Femur (tissue), 1 donor: ENCODE measurements at regions not wholly inside any gene's neighbourhood (a gene's known extent, or its start where the extent isn't known, plus 50 kb on each side); places are given as distances from the start of the nearest gene placed in this dataset.

ENCODE experiments used
- DNase-seq: peaks from one replicate; pipeline ENCODE4 v3.0.0-alpha.2; 2017

- DNase-seq = no peak
Measured at GRCh38 chr14:84152452-84152851, 1377.5 kb upstream of the FLRT2 start.

GRCh38 chr14:84162633-84163032, 1367.3 kb upstream of the FLRT2 start:
- no peak for DNase-seq

DNA sequence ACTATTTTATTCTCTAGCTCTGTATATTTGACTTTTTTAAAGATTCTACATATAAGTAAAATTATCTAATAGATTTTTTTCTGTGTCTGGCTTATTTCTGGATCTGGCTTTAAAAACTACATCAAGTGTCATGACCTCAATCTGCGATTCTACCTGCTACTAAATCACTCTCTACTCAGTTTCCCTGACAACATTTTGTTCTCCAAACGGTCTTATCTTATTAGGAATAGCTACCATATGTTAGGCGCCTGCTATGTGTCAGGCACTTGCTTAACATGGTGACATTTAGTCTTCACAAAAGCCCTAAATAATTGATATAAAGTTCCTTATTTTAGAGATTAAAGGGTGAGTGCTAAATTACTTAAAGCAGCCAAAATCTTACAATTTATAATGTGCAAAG, 1362.9 kb upstream of the FLRT2 start:
- DNase-seq = no peak

GRCh38 chr14:84180336-84180735, 1349.6 kb upstream of the FLRT2 start:
- no peak for DNase-seq

DNA sequence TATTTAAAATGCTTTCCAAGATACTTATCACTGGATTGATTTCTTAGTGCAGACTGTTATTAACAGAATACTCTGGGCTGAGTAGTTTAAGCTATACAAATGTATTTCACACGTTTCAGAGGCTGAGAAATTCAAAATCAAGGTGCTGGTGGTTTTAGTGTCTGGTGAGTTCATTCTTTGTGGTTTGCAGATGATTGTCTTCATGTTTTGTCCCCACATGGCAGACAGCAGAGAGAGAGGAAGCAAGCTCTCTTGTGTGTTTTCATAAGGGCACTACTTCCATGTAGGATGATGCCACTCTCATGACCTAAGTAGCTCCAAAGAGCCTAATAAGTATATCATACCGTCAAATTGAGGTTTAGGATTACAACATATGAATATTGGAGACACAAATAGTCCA, 1348.9 kb upstream of the FLRT2 start:
- DNase-seq = no peak

GRCh38 chr14:84195514-84195913, 1334.4 kb upstream of the FLRT2 start:
- DNase-seq = no peak

- DNase-seq = no peak
Measured at GRCh38 chr14:84197704-84198103, 1332.2 kb upstream of the FLRT2 start.

- DNase-seq = no peak
Measured at GRCh38 chr14:84202486-84202885, 1327.5 kb upstream of the FLRT2 start.

GRCh38 chr14:84203896-84204295, 1326.0 kb upstream of the FLRT2 start:
- DNase-seq = no peak

DNA sequence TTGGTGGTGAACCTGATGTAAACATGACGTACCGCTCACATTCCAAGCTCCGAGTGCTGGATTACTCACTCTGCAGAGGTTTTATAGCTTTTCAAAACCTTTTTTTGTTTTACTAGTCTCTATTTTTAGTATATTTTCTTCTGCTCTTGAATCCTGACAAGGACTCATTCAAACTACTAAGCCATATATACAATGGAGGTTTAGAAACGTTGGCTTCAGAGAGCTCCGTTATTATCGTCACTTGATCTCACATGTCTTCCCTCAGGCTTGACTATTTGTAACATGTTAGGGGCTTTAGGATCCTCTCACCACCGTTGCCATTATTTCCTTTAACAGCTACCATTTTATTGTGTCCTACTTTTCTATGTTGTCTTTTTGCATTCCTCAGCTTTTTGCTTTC, 1321.5 kb upstream of the FLRT2 start:
- DNase-seq = no peak

DNA sequence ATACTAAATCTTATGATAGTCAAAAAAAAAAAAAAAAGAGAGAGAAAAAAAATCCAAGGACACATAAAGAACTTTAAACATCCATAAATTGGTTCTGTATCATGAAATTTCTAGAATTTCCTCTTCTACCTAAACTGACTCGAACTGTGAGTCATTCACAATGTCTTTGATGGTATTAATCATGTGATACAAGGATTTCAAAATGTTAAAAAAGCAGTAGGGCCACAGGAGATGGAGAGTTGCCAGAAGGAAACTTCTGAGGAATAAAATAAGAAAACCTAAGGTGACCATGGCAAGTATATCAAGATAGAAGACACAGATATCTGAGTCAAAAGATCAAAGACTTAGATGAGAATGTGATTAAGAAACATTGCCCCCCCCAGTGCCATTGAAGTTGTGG, 1320.9 kb upstream of the FLRT2 start:
- DNase-seq = no peak

GRCh38 chr14:84217066-84217465, 1312.9 kb upstream of the FLRT2 start:
- DNase-seq = no peak

- peak; percentile 44 for DNase-seq
Measured at GRCh38 chr14:84225268-84225667, 1304.7 kb upstream of the FLRT2 start.

- no peak for DNase-seq
Measured at GRCh38 chr14:84228702-84229101, 1301.2 kb upstream of the FLRT2 start.

- DNase-seq = no peak
Measured at GRCh38 chr14:84234281-84234680, 1295.7 kb upstream of the FLRT2 start.

DNA sequence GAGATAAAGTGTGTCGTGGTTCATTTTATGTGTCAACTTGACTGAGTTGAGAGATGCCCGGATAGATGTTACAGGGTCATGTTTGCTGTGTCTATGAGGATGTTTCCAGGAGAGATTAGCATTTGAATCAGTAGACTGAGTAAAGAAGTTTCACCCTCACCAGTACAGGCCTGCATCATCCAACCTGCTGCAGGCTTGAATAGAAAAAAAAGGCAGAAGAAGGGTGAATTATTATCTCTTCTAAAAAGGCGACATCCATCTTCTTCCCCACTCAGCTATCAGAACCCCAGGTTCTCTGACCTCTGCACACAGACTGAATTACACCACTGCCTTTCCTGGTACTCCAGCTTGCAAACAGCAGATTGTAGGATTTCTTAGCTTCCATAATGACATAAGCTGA, 1293.7 kb upstream of the FLRT2 start:
- DNase-seq = no peak

- DNase-seq = no peak
Measured at GRCh38 chr14:84237881-84238280, 1292.1 kb upstream of the FLRT2 start.

DNA sequence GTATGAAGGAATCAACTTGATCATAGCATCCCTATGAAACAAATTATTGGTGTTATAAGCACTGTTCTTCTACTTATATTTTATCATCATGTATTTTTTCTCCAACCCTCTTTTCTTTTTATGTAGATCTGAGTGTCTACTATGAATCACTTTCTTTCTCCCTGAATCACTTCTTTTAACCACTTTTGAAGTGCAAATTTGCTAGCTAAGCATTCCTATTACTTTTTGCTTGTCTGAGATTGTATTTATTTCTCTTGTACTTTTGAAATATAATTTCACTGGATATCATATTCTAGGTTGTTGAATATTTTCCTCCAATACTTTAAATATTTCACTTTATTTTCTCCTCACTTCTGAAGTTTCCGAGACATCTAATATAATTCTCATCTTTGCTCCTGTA, 1282.3 kb upstream of the FLRT2 start:
- no peak for DNase-seq

- peak; percentile 28 for DNase-seq
Measured at GRCh38 chr14:84250893-84251292, 1279.1 kb upstream of the FLRT2 start.

DNA sequence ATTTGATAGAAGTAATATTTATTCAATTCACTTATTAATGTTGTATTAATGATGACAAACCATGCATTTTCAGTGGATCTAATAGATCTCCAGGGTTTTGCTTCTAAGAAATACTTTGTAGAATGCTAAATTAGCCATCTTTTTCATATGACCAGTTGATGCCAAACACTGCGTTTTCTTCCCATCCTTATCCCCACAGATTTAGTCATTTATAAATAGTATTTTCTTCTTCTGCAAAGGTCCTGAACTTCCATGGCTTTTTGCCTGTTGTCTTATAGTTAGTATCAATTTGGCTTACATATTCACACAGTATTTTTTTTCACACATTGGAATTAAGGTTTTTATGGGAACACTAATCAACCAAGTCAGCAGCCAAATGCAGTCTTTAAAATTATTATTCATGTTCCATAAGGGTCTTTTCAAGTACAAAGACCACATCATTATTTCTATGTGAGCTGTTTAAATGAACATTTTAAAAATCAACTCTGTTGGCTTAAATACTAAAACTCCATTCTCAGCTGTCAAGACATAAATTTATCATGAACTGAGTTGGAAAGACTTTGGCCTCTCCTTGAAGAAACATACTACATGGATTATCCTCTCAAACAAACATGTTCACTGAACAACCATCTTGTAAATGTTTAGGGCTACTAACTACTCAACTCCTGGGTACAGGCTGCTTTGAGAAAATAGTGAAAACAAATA, 1278.4 kb upstream of the FLRT2 start:
- no peak for DNase-seq

- DNase-seq = no peak
Measured at GRCh38 chr14:84252706-84253105, 1277.2 kb upstream of the FLRT2 start.

- no peak for DNase-seq
Measured at GRCh38 chr14:84253326-84253725, 1276.6 kb upstream of the FLRT2 start.

DNA sequence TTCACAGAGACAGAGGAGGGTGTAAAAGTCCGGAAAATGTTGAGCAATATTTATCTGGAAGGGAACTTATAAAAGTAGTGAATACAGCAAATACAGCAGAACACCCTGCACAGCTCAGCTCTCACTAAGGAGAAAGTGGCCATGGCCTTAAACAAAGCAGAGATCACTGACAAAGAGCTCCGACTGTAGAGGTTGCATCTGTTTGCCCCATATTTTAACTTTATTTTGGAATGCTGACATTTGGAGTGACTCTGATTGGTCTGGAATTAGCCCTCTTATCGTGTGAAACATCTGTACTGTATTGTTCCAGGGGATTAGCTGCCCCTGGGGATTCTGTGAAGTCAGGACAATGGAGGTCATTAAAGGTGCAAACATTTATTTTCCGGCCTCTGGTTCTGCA, 1275.7 kb upstream of the FLRT2 start:
- peak; percentile 29 for DNase-seq

GRCh38 chr14:84262932-84263331, 1267.0 kb upstream of the FLRT2 start:
- DNase-seq = no peak

- DNase-seq = no peak
Measured at GRCh38 chr14:84272290-84272721, 1257.6 kb upstream of the FLRT2 start.
